Activated CD4-positive, CD25-positive, alpha-beta regulatory T cell treated with anti-CD3 and anti-CD28 coated beads, Interleukin-2, amount 50 U/mL, for 72 hours (primary cell): ENCODE measurements at regions not wholly inside any gene's neighbourhood (a gene's known extent, or its start where the extent isn't known, plus 50 kb on each side); places are given as distances from the start of the nearest gene placed in this dataset.

Experiments used
- DNase-seq: peaks from one replicate; pipeline ENCODE4 v3.0.0; 2021

- DNase-seq = no peak
Observed at GRCh38 chr2:8076448-8077342, 605.2 kb upstream of the ID2 start.

- no peak for DNase-seq
Observed at GRCh38 chr2:8078705-8079104, 603.2 kb upstream of the ID2 start.

- DNase-seq = no peak
Observed at GRCh38 chr2:8080063-8080462, 601.8 kb upstream of the ID2 start.

GRCh38 chr2:8081130-8081529, 600.7 kb upstream of the ID2 start:
- DNase-seq = no peak

- DNase-seq = no peak
Observed at GRCh38 chr2:8082840-8083239, 599.0 kb upstream of the ID2 start.

GRCh38 chr2:8086357-8086756, 595.5 kb upstream of the ID2 start:
- no peak for DNase-seq

- DNase-seq = no peak
Observed at GRCh38 chr2:8086796-8087479, 594.9 kb upstream of the ID2 start.

- DNase-seq = no peak
Observed at GRCh38 chr2:8087480-8087840, 594.4 kb upstream of the ID2 start.

GRCh38 chr2:8088810-8089209, 593.0 kb upstream of the ID2 start:
- no peak for DNase-seq

- DNase-seq = no peak
Observed at GRCh38 chr2:8089596-8089995, 592.3 kb upstream of the ID2 start.

GRCh38 chr2:8090748-8091700, 590.8 kb upstream of the ID2 start:
- peak; percentile 38 for DNase-seq

GRCh38 chr2:8094526-8094925, 587.3 kb upstream of the ID2 start:
- DNase-seq = no peak

- no peak for DNase-seq
Observed at GRCh38 chr2:8095978-8096377, 585.9 kb upstream of the ID2 start.

- no peak for DNase-seq
Observed at GRCh38 chr2:8096484-8096883, 585.4 kb upstream of the ID2 start.

GRCh38 chr2:8098476-8099266, 583.2 kb upstream of the ID2 start:
- DNase-seq = no peak

GRCh38 chr2:8099267-8099582, 582.6 kb upstream of the ID2 start:
- no peak for DNase-seq

- no peak for DNase-seq
Observed at GRCh38 chr2:8101614-8102277, 580.1 kb upstream of the ID2 start.

GRCh38 chr2:8102470-8102869, 579.4 kb upstream of the ID2 start:
- no peak for DNase-seq

GRCh38 chr2:8103085-8103708, 578.7 kb upstream of the ID2 start:
- no peak for DNase-seq

- DNase-seq = no peak
Observed at GRCh38 chr2:8107150-8107549, 574.7 kb upstream of the ID2 start.

GRCh38 chr2:8107621-8108378, 574.1 kb upstream of the ID2 start:
- no peak for DNase-seq
